ENCODE measurements at regions not wholly inside any gene's neighbourhood (a gene's known extent, or its start where the extent isn't known, plus 50 kb on each side); places are given as distances from the start of the nearest gene placed in this dataset.
"Not testable (repeated sequence)": the region's sequence is repeated elsewhere in the genome, so short reads cannot be mapped to it uniquely, and the experiment has no call there.

DNA sequence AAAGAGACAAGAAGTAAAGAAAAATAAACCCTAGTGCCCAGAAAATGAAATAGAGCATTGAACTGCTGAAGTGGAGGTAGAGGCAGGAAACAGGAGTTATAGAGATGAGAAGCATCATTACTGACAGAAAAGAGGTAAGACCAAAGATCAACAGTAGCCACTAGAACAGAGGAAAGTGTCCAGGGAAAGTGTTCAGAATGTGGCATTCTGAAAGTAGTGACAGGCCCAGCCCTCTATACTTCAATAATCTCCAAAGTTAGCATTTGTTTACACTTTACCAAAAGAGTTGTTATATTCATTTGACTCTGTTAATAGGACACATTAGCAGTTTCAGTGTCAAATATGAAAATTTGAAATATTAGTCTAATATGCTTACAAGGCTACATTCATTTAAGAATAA lies 727.1 kb upstream of the NECTIN3 start:
- DNase-seq = no peak

DNA sequence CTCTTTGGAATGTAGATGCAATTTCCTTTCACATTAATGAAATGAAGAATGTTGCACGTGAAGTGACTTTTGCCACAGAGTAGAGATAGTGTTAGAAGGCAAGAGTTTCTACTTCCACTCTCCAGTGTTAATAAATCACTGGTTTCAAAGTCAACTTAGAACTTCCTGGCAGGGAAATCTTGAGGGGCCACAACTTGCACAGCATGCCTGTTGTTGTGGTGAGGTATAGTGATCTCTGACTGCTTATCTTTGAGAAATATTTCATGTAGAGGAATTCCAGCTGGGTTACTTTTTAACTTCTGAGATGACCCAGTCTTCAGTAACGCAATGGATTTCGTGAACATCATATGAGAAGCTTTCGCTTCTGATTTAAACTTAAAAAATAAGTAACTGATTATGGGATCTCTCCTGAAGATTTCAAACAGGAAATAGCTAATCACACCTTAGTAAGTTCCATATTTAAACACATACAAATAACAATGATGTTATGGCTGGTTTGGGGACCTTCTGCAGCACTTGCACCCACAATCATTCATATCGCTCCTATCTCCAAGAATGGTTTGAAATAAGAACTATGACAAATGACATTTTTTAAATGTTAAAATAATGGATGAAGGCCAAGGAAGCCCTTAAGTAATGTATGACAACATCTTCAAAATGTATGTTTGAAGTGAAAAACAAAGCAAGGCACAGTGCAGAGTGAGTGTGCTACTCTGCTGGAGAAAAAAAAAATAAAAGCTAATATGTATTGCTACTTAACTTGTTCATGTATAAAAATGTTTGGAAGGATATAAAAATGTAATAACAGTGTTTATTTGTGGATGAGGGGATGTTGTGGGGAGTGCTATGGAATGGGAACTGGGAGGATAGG lies 726.5 kb upstream of the NECTIN3 start:
- DNase-seq = no peak

DNA sequence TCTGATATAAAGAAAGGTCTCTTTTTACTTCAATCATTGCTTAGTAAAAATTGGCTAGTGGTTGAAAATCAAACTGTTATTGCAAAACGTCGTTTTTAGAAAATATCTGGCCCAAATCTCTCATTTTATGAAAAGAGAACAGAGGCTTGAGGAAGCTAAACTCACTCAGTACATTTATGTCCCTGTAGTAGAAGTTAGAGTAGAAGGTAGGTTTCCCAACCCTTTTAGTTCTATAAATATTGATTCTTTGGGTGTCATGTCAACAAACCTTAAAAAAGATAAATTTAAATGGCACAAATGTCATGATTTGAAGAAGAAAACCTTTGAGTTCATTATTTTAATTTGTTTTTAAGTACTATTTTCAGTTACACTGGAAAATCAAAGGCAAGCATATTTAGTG lies 722.3 kb upstream of the NECTIN3 start:
- DNase-seq = no peak

DNA sequence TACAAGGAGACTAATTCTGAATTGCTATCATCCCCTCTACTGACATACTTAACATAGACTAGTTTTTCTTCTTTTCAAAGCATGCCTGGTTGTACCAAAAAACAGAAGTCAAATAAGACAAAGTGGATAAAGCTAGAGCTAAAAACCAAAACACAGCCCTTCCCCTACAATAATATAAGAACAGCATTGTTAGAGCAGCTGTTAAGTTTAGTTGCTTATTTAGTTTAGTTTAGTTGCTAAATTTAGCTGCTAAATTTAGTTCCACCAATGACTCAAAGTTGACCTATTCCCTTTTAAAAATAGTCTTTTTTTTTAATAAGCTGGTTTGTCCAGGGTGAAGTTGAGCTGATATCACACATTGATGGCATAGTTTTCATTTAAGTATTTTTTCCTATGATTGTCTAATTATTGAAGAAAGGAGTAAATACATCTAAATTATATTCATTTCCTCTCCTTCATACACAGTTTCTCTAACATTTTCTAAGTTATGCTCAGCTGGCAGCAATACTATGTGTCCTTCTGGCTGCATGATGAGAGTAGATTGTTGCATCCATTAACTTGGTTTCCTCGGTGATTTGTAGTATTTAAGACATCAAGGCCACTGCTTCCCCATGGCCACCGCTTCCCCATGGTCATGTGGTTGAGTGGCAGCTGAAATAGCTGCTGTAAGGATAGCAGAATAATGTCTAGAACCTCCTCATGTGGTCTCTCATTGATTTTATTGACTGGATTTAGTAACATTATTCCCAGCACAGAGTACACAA lies 718.6 kb upstream of the NECTIN3 start:
- no peak for DNase-seq

DNA sequence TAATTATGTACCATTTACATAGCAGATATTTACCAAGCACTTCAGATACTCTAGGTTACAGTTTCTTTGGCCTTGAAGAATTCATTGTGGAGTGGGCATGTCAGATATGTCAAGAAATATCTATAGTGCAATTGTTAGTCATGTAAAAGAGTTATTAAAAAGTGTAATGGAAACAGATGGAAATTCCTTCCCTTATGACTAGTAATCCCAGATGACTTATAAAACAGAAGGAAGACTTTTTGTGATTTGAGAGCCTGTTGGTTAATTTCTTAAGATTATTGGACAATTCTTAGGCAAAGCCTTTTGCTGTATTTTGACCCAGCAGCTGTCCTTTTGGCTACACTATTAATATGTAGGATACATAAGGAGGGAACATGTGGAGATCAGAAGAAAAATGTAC lies 708.9 kb upstream of the NECTIN3 start:
- DNase-seq = no peak

DNA sequence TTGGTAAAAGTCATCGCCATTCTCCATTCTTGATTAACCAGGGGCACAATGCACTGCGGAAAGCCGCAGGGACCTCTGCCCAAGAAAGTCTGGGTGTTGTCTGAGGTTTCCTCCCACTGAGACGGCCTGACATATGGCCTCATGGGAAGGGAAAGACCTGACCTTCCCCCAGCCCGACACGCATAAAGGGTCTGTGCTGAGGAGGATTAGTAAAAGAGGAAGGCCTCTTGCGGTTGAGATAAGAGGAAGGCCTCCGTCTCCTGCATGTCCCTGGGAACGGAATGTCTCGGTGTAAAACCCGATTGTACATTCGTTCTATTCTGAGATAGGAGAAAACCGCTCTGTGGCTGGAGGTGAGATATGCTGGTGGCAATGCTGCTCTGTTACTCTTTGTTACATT lies 704.3 kb upstream of the NECTIN3 start:
- not testable (repeated sequence) for DNase-seq

DNA sequence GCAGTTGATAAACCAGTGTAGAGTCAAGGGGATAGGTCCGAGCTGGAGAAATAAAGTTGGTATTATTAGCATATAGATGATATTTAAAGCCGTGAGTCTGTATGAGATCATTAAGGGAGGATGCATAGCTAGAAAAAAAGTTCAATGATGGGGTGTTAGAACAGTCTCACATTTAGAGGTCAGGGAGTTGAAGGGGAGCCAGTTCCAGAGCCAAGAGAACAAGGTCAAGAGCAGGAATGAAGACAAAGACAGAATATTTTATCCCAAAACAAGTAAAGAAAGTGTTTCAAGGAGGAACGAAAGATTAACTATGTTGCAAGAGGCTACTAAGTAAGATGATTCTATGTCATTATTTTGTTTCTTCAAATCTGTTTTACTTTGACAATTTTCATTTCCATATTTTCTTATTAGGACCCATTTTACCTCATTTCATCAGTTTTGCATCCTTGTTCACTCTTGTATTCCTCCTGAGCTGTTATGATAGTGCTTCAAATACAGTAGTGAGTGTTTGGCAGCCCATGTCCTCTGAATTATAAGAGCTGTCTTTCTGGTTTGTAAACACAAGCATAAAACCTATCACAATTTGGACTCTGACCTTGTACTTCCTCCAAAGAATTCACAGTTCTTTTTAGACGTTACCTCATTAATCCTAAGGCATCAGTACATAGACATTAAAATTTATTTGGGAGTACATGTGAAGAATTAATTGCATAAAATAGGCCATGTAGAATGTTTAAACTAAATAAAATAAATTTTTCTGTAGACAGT lies 695.7 kb upstream of the NECTIN3 start:
- no peak for DNase-seq

DNA sequence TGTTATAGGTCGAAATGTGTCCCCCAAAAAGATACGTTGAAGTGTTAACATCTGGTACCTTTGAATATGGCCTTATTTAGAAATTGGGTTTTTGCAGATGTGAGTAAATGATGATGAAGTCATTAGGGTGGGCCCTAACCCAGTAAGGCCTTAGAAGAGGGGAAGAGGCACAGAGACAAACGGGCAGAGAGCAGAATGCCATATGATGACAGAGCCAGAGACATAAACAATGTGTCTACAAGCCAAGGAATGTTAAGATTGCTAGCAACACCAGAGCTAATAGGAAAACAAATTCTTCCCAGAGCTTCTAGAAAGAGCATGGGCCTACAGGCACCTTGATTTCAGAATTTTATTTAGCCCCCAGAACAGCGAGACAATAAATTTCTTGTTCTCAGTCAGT lies 693.1 kb upstream of the NECTIN3 start:
- DNase-seq = no peak

DNA sequence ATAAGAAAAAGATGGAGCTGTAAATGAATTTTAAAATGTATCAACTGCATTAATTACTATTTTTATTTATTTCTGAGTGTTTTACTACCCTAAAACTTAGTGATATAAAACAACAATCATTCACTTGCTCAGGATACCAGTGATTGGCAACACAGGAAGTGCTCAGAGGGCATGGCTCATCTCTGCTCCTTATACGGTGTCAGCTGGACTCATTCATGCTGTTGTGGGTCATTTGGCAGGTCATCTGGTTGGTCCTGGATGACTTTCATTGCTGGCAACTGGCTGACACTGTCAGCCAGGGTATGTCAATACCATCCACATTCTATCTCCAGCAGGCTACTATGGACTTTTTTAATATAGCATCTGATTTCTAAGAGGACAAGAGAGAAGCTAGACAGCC lies 689.6 kb upstream of the NECTIN3 start:
- no peak for DNase-seq

DNA sequence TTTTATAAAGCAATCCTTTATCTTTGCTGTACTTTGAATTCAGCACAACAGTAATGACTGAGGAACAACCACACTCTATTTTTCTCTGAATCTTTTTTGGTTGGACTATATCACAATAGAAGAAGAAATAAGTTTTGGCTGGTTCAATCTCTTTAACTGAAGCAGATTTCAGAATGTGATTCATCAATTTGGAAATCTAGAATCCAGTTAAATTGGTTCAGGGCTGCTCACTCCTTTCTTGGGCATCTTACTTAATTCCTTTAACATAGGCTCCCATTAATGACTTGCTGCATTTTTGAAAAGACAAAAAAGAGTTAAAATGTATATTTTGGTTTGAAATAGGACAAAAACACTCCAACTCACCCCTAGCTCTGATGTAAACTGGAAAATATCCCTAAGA lies 688.3 kb upstream of the NECTIN3 start:
- no peak for DNase-seq

DNA sequence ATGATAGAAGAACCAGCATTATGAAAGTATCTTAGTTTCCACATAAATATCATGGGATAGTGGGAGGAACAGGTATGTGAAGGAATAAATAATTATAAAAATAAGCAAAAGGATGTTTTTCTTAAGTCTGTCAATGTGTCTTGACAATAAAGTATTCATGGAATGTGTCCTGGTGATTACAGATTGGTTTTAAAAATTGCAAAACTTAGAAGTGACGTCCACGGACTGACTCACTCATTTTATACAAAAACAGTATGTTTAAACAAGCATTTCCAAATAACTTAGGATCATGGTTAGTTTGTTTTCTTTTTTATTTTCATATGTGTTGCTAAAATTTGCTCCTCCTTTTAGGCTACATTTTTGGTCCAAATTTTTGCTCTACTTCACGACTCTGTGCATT lies 687.0 kb upstream of the NECTIN3 start:
- no peak for DNase-seq

DNA sequence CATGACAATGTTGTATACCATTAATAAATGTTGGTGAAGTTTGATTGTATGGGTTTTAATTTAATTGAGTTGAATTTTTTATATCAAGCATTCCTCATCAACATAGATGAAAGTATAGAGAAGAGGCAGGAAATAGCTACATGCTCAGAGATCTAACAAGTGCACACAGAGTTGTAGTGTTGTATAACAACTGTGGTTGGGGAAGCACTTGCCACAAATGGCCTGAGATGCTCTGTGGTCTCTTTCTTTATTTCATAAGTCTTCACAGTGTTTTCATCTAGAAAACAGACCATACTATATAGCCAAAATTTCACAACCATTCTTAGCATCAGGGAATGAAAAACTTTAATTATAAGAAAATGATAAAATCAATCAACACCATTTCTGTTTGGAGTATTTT lies 682.6 kb upstream of the NECTIN3 start:
- DNase-seq = no peak

DNA sequence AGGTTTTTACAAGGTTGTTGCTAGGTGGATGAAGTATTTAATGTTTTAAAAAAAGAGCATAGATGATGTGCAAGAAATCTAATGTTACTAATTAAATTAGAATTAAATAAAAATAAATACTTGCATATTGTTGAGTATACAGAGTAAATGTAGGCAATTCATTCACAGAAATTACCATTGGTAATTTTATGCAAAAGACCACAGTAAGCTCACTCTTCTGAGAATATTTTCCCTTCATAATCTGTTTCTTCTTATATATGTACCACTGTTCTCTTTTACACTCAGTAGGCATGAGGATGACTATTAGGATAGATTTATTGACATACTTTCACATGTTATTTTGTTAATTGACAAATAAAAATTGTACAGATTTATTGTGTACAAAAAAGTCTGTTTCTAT lies 681.2 kb upstream of the NECTIN3 start:
- DNase-seq = no peak

DNA sequence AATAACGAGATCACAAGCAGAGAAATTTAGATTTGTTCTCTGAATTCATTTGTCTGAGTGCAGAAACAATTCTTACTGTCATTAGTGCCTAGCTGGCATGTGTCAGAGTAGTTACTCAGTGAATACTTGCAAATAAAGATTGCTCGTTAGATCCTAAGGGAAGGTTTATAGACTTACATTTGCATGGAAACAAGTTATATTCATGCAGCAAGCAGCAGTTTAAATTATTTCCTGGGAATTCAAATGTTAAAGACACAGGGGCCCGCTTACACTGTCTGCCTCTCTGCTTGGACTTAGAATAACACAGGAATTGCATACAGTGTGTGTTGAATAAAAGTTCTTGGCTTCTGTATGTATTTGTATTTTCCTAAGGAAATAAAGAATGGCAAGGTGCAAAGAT lies 680.6 kb upstream of the NECTIN3 start:
- DNase-seq = no peak

DNA sequence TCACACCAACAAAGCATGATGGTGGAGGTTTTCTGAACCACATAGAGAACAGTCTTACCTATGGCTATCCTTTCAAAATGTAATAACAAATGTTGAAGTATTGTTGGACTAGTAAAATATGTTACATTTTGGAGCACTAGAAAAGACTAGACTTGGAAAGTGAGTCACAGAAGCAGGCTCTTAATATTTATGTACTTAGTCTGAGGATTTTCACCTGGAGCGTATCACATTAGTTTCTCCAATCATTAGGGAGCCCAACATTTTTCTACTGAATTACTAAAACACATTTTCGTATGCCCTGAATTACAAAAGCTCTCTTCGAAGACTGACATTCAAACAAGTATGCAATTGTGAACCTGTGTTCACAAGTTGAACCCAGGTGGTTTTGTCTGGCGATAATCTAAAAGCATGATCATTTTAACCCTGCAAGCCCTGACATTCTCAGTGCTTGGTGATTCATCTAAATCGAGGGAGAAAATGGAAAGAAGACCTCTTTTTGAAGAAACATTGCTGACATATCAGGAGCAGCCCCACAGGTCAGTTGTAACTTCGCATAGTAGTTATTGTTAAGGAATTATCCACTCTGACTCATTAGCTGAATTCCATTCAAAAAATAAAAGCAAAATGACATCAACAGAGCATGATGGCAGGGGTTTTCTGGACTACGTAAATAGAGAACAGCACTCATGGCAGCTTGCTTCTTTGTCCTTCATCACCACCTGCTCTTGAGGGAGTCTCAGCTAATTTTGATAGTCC lies 679.8 kb upstream of the NECTIN3 start:
- no peak for DNase-seq

DNA sequence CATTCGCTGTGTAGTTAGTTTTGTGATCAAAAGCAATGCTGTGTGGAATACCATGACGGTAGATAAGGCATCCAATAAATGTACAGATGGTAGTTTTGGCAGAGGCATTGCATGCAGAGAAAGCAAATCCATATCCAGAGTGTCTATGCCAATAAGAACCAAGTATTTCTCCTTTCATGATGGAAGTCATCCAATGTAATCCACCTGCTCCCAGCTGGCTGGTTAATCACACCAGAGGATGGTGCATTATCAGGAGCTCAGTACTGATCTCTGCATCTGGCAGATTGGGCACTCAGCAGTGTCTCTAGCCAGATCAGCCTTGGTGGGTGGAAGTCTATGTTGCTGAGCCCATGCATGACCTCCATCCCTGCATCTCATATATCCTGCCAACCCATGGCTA lies 677.7 kb upstream of the NECTIN3 start:
- no peak for DNase-seq

DNA sequence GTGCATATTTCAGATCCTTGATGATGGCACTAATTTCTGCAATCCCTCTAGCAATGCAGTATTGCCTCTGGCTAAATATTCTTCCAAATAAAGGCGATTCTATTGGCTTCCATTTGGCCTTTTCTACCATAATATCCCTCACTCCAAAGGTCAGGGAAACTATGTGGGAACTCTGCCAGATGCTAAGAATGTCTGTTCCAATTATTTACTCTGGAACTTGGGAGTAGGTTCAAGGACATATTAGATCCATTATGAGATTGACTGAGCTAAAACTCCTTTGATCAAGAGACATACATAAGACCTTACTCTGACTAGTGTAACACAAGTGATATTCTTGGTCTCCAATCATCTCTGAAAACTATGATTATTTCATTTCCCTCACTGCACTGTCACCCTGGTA lies 674.5 kb upstream of the NECTIN3 start:
- no peak for DNase-seq

DNA sequence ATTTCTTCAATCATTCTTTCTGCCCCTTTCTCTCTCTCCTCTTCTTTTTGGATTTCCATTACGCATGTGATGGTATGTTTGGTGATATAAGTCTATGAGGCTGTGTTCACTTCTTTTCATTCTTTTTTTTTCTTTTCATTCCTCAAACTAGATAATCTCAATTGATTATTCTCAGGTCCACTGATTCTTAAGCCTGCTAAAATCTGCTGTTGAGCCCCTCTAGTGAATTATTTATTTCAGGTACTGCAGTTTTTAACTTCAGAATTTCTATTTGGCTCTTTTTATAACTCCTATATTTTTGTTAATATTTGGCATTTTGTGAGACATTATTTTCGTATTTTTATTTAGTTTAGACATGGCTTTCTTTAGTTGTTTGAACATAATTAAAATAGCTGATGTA lies 671.3 kb upstream of the NECTIN3 start:
- no peak for DNase-seq

DNA sequence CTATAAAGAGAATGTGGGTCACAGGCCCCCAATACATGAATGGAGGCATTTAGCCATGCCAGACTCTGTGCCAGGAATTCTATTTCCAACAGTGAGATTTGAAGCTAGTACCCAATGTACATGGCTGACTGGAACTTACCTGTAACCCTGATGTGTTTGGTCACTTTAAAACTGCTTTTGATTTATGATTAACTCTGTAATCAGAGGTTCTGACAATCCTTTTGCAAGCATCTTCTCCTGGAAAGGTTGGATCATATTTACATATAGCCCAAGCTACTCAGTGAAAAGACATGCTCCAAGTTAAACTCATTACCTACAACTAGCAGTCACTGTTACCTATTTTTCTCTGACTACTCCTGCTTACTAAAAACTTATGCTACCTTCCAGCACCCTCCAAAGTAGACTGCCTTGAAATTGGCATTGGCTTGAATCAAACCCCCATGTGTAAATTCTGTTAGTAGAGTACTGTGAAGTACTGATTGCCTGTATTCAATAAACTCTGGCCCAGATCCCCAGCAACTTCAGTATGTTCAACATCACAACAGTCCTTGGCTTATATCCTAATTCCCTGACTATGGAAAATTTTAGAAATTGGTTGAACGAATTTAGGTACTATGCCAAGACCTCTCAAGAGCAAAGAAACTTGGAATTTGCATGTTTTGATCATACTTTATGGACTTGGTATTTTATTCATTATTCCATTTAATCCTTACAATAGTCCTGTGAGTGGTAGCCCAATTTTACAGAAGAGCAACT lies 665.6 kb upstream of the NECTIN3 start:
- DNase-seq = no peak

DNA sequence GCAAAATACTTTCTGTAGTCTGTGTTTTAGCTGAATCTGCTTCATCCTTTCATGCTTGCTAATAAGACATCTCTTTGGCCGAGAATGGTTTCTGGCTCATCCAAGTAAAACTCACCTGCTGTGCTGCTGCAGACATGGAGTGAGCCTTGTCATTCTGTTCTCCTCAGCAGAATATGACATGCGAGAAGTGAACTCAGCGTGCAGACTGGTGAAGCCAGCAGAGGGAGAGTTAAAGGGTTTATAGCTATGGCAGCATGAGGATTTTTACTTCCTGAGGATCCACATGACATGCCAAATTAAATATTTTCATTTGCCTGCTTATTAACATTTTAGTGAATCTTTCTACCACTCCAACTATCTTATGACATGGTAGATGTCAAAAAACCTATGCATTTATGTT lies 658.4 kb upstream of the NECTIN3 start:
- no peak for DNase-seq

DNA sequence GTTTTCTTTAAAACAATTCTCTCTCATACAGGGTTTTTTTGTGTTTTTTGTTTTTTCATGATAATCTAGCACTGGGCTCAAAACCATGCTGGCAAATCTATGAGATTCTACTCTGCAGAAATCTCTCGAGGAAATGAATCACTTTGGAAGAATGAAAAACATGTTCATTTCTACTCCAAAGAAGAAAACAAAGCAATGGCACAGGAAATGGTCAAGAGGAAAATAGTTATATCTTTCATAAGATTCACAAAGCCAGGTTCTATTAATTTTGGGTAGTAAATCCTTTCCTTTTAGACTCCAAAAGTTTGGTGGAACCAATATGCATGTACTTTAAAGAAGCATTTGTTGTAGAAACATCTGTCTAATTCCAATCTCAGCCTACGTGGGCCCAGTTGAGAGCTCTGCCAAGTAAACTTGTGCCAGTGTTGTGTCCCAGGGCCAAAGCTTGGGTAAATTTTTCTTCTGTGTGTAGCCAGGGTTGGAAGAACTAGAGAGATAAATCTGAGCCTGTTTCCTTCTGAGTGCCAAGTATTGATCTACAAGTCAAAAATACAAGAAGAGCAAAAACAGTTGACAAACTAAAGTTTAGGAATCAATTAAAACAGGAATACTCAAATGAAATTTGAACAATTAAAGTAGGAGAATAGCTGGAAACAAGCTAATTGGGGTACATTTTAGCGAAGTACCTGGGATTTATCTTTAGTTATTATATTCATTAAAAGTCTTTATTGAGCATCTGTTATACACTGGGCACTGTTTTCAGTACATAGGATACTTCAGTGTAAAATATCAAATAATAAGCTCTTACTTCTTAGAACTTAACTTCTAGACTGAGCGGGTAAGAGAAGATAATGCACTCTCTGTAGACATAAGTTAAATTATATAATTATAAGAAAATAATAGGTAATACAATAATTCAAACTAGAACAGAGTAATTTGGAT lies 657.5 kb upstream of the NECTIN3 start:
- no peak for DNase-seq

Data from suppressor macrophage treated with lipopolysaccharide for 1 hour (primary cell).